OCI-LY3 (cell line): ENCODE measurements at regions not wholly inside any gene's neighbourhood (a gene's known extent, or its start where the extent isn't known, plus 50 kb on each side); places are given as distances from the start of the nearest gene placed in this dataset.

Experiments
- EZH2phosphoT487 ChIP-seq: fragments of 200-600 bp; shearing (Covaris generic); IDR thresholded peaks from 2 replicates; pipeline ENCODE4 v1.6.1; 2018; ENCODE audit warnings: antibody characterized with exemption, mixed run types, low read depth
- TF ChIP-seq, protein P1 (sequence below): fragments of 200-600, 300-600 bp; sonication (generic); IDR thresholded peaks from 2 replicates; pipeline ENCODE4 v1.5.1; 2014; ENCODE audit warnings: antibody characterized with exemption, low read length, low read depth

GRCh38 chr10:117697402-117697801 is 154.9 kb downstream of the EMX2 start:
- TF ChIP-seq, protein P1, sequence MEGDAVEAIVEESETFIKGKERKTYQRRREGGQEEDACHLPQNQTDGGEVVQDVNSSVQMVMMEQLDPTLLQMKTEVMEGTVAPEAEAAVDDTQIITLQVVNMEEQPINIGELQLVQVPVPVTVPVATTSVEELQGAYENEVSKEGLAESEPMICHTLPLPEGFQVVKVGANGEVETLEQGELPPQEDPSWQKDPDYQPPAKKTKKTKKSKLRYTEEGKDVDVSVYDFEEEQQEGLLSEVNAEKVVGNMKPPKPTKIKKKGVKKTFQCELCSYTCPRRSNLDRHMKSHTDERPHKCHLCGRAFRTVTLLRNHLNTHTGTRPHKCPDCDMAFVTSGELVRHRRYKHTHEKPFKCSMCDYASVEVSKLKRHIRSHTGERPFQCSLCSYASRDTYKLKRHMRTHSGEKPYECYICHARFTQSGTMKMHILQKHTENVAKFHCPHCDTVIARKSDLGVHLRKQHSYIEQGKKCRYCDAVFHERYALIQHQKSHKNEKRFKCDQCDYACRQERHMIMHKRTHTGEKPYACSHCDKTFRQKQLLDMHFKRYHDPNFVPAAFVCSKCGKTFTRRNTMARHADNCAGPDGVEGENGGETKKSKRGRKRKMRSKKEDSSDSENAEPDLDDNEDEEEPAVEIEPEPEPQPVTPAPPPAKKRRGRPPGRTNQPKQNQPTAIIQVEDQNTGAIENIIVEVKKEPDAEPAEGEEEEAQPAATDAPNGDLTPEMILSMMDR, result no peak
- no peak for TF ChIP-seq EZH2phosphoT487
